ENCODE measurements at regions not wholly inside any gene's neighbourhood (a gene's known extent, or its start where the extent isn't known, plus 50 kb on each side); places are given as distances from the start of the nearest gene placed in this dataset.

DNA sequence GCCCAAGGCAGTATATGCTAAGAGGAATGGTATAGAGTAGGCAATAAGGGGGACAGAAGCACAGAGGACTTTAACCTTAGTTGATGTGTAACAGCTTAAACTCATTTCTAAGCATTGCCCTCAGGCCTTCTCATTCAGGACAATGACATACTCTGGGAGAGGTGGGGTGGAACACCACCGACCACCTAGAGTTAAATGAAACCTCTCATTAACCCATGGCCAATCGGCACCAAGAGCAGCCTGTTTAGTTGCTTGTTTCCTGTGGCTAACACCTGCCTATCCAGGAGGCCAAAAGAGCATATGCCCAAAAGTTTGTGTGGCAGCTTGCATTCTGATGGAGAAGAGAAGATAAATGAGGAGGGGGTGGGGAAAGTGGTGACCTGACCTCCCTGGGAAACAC, 50.0 kb downstream of the PABIR2 start:
- DNase-seq (ENCODE audit: low read depth in 4 of 4, low spot score in 3 of 4) = peak in 1 of 4 donors; percentile 7

DNA sequence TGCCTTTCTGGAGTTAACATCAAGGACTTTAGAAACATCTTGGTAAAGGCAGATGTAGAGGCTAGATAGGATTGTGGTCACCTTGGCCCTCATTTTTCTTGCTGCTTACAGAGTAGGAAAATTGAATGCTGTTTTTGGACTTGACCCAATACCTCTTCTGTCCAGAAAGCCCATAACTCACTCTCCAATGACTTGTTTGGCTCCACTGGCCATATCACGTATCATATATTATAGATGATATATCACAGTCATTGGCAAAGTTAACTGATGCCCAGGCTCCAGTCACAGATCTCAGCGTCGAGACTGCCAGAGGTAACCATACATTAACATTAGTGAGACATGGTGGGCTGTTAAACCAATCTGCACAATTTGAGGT, 50.6 kb downstream of the PABIR2 start:
- no peak for DNase-seq (ENCODE audit: low read depth in 4 of 4, low spot score in 3 of 4)

DNA sequence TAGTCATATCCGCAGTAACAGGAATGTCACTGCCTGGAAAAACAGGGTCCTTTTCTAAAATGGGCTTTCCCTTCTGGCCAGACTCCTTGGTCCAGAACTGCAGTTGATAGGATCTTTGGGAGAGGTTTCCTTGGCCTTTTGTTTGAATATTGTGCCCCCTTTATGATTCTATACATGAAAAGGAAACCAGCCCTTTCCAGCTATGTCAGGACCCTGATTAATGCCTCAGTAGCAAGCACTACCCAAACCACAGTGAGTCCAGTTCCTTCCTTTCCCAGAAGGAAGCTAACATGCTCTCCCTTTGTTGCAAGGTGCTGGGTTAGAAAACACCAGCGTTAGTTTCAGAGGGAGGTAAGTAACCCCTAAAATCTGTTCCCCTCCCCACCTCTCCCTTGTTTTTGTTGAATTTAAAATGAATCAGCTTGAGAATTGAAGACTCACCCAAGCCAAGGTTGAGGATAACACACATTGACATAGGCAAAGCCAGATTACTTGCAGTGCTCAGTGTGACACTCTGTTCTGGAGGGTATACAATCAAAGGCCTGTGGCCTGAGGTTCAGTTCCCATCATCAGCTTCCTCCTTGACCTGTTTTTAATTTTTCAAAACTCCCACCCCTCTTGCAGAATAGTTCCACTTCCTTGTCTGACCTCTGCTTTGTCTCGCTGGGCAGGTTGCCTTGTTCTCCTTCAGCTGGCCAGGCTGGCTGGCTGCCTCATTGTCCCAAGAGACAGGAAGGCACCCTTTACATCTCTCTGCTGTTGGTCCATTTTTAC, 51.2 kb downstream of the PABIR2 start:
- DNase-seq (ENCODE audit: low read depth in 4 of 4, low spot score in 3 of 4) = no peak

DNA sequence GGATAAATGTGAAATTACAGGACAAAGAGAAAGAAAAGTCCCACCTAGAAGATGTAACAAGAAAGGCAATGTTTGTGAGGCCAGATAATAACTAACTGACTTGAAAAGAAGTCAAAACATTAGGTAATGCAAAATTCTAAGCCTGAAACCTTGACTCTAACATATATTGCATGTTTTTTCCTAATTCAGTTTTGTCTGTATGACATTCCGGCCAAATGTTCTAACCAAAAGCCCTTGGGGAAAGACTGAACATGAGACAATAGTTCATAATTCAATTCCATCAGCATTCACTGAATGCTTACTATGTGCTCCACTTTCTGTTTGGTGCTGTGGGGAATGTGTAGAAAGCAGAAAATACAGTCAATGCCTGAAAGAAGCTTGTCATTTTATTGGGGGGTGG, 53.9 kb downstream of the PABIR2 start:
- DNase-seq (ENCODE audit: low read depth in 4 of 4, low spot score in 3 of 4) = no peak

DNA sequence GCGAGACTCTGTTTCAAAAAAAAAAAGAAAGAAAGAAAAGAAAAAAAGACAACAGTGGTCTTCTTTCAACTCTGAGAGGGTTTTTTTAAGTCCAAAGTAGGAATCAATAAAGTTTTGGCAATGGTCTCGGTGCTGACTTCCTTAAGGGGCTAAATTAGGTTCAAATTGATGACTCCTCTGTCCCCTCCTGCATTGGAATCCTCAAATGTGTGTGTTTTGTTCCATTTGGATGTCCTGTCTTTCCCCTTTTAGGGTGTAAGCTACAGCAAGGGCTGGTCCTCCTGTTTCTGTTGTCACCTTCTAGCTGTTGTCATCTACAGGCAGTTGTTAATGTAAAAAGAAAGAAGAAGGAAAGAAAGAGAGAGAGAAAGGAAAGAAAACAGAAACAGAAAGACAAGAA, 54.4 kb downstream of the PABIR2 start:
- DNase-seq (ENCODE audit: low read depth in 4 of 4, low spot score in 3 of 4) = no peak

DNA sequence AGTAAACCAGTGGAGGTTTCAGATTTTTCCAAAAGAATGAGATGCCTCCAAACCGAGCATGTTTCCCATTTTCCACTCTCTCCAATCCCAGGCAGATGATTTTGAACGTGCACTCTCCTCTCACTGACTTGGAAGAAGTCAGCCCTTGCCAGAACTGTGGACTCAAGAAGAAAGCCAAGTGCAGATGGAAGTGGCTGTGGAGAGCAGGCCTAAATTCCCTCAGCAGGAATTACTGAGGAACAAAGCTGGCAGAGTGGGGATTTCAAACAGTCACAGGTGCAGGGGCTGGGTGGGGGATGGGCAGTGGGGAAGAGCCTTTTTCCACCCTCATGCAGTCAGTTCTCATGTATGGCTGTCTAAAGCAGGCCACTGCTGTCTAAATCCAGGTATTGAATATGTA, 55.3 kb downstream of the PABIR2 start:
- no peak for DNase-seq (ENCODE audit: low read depth in 4 of 4, low spot score in 3 of 4)

DNA sequence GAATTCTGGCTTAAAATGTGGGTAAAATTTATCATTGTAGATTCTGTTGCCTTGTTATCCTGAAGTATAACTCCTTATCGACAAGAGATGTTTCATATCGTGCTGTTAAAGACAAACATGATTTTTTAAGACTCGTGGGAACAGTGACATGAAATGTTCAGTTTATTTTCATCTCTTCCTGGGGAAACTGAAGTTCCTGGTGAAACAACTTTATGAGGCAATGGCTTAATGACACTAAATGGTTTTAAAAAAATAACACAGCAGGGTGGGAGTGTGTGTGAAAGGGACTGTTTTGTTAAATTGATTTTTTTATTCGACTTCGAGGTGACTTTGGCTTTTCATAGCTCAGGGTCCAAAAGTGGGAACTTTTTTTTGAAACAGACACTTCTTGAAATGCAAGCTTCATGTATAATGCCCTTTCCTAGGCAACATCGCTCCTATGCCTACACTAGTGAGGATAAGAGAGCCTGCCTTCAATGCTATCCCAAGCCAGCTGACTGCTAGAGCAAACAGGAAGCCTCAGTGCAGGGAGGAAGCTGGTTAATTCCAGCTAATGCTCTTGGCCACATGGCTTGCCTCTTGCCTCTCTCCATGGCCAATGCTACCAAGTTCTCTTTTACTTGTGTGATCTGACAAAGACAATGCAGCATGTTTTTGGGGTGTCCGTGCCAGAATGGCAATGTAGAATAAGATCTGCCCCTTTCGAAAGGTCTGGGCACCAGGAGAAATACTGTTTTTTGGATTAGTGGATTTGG, 57.8 kb downstream of the PABIR2 start:
- DNase-seq (ENCODE audit: low read depth in 4 of 4, low spot score in 3 of 4) = no peak

DNA sequence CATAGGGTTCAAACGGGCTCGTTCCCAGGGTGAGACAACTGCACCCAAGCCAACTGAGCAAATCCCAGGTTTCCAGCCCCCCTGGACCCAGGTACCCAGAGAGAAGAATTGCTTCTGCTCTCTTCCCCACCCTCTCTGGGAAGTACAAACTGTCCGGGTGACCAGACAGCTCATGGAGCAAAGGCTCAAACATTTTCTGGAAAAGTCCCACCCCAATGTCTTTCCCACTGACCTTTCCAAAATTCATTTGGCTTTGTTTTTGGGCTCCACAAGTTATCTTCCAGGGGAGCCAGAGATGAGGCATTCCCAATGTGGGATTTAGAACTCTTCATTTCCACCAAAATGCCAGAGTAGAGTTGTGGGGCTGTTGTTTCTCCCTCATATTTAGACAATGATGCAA, 58.6 kb downstream of the PABIR2 start:
- no peak for DNase-seq (ENCODE audit: low read depth in 4 of 4, low spot score in 3 of 4)

DNA sequence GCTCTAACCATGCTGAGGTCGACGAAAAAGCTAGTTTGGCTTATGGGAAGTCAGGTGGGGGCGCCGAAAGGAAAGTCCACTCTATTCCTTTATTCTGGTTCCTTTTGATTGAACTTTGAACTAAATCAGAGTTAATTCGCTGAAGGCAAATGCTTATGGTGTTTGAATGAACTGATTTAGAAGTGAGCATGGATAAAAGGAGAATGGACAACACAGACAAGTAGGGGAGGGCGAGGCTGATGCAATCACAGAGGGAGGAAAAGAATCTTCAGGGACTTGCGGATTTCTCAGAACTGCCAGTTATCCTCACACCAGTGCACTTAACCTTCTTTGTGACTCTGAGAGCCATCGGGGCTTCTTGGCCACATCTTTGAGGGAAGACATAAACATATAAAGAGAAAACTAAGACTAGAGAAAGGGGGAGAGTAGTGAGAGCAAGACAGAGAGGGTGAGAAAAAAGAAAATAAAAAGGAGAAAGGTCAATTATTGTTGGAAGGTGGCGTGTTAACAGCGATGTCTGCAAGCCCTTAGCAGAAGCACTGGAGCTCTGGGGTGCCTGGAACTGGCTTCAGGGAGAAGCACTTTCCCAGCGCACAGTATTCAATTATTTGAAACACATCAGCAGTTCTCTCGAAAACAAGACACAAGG, 59.2 kb downstream of the PABIR2 start:
- DNase-seq (ENCODE audit: low read depth in 4 of 4, low spot score in 3 of 4) = no peak

DNA sequence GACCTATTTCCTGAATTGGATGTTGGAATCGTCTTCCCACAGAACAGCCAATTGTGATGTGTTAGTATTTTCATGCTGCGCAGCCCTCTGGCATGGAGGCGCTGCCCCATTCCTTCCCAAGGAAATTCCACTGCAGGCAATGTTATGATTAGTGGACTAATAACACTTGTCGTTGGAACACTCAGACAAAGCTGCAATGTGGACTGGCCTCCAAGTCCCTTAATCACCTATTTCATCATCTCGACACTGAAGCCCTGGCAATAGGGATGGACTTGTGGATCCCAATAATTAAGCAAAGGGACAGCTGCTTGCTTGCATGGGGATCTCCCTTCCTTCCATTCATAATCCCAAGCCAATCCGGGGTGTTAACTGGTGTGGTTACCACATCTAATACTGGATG, 59.9 kb downstream of the PABIR2 start:
- no peak for DNase-seq (ENCODE audit: low read depth in 4 of 4, low spot score in 3 of 4)

DNA sequence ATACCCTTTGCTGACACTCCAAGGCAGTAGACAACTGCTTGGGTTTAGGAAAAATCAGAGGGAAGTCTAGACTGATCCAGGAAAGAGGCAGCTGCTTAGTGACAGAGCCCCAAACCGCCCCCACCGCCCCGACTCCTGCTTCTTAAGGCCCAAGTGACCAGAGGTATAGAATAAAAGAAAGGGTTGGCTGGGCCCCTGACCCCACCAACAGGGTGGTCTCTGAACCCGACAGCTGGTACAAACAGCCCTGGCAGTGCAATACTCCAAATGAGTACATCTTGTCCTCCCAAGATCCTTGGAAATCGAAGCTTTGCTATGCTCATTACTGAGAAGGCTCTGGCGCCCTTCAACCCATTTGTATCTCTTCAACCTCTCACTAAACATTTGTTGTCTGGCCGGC, 60.6 kb downstream of the PABIR2 start:
- no peak for DNase-seq (ENCODE audit: low read depth in 4 of 4, low spot score in 3 of 4)

DNA sequence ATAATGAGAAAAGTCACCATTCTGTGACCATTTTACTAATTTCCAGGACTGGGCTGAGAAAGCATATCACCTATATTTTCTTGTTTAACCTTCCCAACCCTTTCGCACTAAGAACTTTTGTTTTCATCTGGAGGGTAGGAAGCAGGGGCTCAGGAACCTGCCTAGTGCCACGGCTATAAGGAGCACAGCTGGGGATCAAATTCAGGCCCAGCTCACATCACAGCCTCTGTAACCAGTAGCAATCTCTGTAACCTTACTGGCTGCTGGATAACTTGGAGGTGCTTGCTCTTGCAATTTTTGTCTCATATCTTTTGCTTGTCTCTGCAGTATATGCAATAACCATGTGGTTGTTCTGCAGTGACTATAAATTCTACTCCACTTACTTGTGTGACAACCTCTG, 62.0 kb downstream of the PABIR2 start:
- DNase-seq (ENCODE audit: low read depth in 4 of 4, low spot score in 3 of 4) = no peak

DNA sequence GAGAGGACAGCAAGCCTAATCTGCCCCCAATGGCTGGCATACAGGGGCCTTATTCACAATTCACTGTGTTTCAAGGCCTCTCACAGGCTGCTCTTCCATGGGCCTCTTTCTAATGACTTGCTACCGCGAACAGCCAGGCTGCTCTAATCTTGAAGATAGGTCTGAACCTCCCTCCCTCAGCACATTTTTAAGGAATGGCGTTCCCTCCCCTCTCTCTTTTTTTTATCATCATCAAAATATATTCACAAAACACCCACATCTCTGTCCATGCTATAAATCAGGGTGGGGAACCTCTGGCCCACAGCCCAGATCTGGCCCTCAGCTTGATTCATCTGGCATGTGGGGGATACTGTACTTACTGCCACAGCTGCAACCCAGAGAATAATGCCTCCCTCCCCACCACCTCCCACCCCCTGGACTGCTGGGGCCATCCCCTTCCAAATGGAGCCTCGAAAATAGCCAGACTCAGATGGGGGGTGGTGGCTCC, 62.5 kb downstream of the PABIR2 start:
- DNase-seq (ENCODE audit: low read depth in 4 of 4, low spot score in 3 of 4) = no peak

DNA sequence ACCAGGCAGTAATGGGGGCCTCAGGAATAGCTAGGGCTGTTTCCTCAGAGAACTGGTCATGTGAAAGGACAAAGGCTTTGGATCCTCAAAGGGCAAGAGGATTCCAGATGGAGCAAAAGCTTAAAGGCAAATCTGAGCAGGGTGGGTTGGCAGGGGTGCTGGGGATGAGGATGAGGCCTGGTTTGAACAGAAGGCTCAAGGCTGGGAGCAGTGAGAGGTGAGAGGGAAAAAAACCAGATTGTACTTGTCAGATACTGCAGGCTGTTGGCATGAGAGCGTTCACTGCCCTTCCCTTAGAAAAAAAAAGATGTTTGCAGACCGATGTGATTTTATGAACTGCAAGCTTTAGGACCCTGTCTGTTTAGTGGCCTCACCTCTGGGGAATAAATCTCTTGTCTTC, 63.4 kb downstream of the PABIR2 start:
- DNase-seq (ENCODE audit: low read depth in 4 of 4, low spot score in 3 of 4) = no peak

DNA sequence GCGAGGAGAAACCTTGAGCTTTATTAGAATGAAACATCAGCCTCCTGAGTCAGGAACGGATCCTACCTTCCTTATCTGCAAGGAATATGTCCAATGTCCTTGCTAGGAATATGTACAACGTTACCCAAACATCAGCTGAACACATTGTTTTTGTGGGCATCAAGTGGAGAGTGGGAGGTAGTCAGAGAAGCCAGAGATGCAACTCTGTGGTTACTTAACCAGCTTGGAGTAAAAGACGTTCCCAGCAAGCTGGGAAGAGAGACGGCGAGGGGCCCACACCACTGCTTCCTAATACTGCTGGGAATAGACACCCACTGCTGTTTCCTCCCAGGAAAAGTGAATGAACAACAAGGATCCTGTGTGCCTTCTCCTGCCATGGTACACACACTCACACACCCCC, 64.3 kb downstream of the PABIR2 start:
- DNase-seq (ENCODE audit: low read depth in 4 of 4, low spot score in 3 of 4) = no peak

DNA sequence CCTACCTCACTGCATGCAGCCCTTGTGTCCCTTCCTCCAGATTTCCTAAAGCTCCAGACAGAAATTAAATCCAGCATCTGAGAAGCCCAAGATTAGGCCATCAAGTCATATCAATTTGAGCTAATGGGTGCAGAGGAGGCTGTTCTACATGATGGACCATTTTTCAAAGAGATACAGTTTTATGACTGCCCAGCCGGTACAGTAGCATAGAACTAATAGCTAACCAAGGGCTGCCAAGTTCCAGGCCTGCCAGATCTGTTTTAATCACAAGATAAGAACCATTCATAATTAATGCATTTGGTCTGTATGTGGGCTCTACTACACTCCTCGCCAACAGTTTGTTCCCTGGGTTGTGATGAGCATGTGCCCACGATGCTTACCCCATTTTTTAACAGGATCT, 64.9 kb downstream of the PABIR2 start:
- no peak for DNase-seq (ENCODE audit: low read depth in 4 of 4, low spot score in 3 of 4)

DNA sequence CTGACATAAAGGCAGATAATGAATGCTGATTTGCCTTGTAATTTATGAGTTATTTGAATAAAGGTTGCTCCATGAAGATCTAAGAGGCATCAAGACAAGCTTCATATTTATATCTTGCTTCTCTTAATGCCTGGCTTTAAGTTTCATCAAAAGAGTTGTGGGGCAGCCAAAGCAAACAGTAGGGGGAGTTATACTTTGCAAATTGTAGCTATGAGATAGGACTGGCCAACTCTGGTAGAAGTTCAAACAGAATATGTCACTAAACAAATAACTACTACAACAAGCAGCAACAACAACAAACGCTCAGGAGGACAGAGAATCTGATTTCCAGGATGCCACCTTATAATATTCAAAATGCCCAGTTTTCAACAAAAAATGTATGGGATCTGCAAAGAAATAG, 69.1 kb upstream of the PLAC1 start:
- DNase-seq (ENCODE audit: low read depth in 4 of 4, low spot score in 3 of 4) = no peak

DNA sequence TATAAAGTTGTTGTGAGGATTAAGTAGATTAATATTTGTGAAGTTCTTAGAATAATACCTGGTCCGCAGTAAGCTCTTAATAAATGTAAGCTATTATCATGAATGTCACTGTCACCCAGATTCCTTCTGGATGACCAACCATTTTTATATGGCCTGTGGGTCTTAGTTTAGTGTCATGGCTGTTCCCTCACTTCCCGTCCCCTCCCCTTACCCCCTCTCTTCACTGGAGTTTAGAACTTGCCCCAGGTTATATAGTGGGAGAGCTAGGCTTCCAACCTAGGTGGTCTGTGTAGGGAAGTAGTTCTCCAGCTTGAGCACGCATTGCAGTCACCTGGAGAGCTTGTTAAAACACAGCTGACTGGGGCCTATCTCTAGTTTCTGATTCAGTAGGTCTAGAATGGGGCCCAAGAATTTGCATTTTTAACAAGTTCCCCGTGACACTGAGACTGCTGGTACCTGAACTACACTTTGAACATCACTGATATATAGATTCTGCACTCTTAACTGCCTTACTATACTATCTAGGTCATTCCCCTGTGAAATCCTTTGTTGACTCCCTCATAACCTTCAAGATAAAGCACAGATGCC, 66.9 kb upstream of the PLAC1 start:
- DNase-seq (ENCODE audit: low read depth in 4 of 4, low spot score in 3 of 4) = no peak

DNA sequence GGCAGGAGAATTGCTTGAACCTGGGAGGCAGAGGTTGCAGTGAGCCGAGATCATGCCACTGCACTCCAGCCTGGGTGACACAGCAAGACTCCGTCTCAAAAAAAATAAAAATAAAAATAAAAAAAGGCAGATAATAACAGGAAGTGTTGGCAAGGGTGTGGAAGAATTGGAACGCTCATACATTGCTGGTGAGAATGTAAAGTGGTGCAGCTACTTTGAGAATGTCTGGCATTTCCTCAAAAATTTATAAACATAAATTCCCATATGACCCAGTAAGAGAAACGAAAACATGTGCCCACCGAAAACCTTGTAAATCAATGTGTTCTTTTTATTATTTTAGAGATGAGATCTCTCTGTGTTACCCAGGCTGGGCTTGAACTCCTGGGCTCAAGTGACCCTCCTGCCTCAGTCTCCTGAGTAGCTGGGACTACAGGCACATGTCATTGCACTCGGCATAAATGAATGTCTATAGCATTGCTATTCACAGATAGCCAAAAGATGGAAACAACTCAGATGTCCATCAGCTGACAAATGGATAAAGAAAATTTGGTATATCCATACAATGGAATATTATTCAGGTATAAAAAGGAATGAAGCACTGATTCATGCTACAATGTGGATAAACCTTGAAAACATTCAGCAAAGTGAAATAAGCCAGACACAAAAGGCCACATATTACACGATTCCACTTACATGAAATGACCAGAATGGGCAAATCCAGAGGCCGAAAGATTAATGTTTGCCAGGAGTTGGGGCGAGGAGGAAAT, 63.7 kb upstream of the PLAC1 start:
- no peak for DNase-seq (ENCODE audit: low read depth in 4 of 4, low spot score in 3 of 4)

DNA sequence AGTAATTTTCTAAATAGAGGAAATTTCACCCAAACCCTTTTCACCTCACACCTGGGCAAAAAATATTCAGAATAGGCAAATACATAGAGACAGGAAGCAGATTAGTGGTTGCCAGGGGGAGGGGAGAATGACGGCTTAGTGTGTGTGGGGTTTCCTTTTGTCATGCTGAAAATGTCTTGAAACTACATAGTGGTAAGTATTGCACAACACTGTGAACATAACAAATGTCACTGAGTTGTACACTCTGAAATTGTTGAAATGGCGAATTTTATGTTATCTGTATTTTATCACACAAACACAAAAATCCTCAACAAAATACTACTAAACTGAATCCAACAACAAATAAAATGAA, 60.7 kb upstream of the PLAC1 start:
- DNase-seq (ENCODE audit: low read depth in 4 of 4, low spot score in 3 of 4) = no peak
